ENCODE measurements at regions not wholly inside any gene's neighbourhood (a gene's known extent, or its start where the extent isn't known, plus 50 kb on each side); places are given as distances from the start of the nearest gene placed in this dataset.

DNA sequence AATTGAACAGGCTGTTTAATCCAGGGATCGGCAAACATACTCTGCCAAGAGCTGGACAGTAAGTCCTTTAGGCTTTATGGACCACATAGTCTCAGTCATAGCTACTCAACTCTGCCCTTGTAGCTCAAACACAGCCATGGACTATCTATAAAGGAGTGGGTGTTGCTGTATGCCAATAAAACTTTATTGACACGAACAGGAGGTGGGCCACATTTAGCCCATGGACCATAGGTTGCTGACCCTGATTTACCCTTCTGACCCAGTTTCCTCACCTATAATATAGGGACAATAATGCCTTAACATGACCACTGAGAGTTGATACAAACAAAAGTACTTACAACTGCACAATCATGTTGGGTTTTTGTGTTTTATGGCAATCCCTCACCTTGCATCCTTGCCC lies 257.0 kb upstream of the SDK2 start:
- whole genome bisulfite sequencing, 2 donors, result 58 to 94% methylated on average over 2 of the region's 2 CpGs
- H3K4me3 ChIP-seq, result peak overlapping the region in 3 of 4 donors; percentile 42 to 60 (median 42)

DNA sequence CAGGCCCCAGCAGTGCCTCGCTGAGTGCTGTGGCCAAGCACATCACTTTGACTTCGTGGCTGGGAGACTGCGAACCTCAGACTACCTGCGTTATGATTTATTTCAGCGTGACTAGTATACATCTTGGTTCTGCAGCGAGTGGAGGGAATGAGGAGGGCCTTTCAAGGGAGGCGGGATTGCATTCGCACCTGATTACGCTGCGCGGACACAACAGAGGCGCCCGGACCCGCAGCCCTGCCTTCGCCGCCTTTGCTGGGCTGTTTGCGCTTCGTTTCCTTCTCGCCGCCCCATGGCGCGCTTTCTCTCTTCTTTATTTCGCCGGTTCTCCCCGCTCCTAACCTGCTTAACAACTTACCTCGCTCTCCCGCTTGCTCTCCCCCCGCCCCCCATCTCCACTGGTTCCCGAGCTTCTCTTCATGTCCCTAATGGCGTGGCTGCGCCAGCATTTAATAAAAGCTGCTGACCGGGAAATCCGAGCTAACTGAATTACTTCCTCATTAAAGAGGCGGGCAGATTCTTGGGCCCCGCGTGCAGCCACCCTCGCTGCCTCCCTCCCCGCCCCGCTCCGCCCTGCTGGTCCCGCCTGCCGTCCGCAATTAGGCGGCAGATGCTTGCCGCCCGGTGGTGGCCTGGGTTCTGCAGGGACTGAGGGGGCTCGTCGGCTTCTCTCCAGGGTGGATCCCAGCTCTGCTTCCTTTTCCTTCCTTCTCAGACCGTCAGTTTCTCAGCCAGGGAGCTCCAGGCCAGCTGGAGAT lies 257.6 kb upstream of the SDK2 start:
- no peak for DNase-seq
- WGBS, 2 donors, result 3 to 13% methylated on average over 36 to 43 of the region's 49 CpGs
- H3K27me3 ChIP-seq, result peaks cover 0 to 96% (median 2%) of the 10 kb centered on the region in 4 donors
- intact Hi-C loops (cut with DNase I), result no loop called here
- TF ChIP-seq, protein P1, sequence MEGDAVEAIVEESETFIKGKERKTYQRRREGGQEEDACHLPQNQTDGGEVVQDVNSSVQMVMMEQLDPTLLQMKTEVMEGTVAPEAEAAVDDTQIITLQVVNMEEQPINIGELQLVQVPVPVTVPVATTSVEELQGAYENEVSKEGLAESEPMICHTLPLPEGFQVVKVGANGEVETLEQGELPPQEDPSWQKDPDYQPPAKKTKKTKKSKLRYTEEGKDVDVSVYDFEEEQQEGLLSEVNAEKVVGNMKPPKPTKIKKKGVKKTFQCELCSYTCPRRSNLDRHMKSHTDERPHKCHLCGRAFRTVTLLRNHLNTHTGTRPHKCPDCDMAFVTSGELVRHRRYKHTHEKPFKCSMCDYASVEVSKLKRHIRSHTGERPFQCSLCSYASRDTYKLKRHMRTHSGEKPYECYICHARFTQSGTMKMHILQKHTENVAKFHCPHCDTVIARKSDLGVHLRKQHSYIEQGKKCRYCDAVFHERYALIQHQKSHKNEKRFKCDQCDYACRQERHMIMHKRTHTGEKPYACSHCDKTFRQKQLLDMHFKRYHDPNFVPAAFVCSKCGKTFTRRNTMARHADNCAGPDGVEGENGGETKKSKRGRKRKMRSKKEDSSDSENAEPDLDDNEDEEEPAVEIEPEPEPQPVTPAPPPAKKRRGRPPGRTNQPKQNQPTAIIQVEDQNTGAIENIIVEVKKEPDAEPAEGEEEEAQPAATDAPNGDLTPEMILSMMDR (IDR thresholded peaks at IDR 0.05), result peak in 3 of 6 experiments; percentile 17 to 23 (median 18)
- TF ChIP-seq POLR2A (IDR thresholded peaks at IDR 0.05), result no peak
- no peaks in the 10 kb centered on the region for H3K9me3 ChIP-seq
- H3K4me3 ChIP-seq, result peak overlapping the region; percentile 15 to 60 (median 42)
- no peak overlapping the region for H3K27ac ChIP-seq
- no peaks in the 10 kb centered on the region for H3K36me3 ChIP-seq
- peaks cover 7 to 18% (median 14%) of the 10 kb centered on the region in 3 donors for H3K4me1 ChIP-seq

More for the DNA sequence above, 257.0 kb upstream of the SDK2 start:
- Histone ChIP-seq H3K36me3 (no peaks in the 10 kb centered on the region), H3K27ac (no peak overlapping the region), H3K4me1 (peaks cover 7 to 18% (median 14%) of the 10 kb centered on the region in 3 donors), H3K27me3 (peaks cover 0 to 96% (median 2%) of the 10 kb centered on the region in 4 donors), H3K9me3 (no peaks in the 10 kb centered on the region)
- intact Hi-C loops (cut with DNase I), result no loop called here
- no peak for DNase-seq
- TF ChIP-seq POLR2A (IDR thresholded peaks at IDR 0.05), result no peak
- TF ChIP-seq, protein P1 (IDR thresholded peaks at IDR 0.05), result no peak

DNA sequence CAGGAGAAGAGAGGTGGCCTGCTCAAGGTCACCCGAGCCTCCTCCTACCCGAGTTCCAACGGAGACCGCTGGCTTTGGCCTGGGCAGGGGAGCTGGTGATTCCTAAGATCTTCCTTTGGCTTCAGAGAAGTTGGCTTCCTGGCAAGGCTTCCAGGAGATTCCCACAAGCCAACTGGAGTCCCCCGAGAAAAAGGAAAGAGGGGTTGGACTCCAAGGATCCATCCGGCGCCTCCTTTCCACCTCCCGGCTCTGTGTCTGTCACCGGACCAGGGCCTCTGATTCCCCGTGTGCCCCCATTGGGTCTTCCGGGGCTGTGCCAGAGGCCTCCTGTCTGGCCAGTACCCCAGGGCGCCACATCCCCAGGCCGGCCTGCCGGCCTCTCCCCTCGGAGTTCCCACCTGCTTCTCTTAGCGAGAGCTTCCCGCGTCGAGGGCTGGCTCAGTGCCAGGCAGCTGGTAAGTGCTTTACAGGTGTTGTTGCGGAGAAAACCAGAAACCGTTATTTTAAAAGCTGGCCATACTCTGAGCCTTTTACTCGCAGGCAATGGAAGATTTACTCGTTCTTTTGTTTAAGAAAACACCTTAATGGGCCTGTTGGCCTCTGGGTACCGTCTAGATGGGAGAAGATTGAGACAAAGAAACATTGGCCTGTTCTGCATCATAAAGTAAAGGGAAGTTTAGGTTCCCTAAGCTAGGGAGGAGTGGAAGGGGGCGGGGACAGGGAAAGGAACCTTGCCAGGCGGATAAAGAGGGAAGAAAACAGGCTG lies 258.4 kb upstream of the SDK2 start:
- Histone ChIP-seq H3K27ac (no peak overlapping the region), H3K4me3 (peak overlapping the region in 3 of 4 donors; percentile 42 to 60 (median 42)), H3K9me3 (no peaks in the 10 kb centered on the region), H3K27me3 (peaks cover 0 to 100% (median 2%) of the 10 kb centered on the region in 4 donors), H3K36me3 (no peaks in the 10 kb centered on the region), H3K4me1 (peaks cover 7 to 18% (median 14%) of the 10 kb centered on the region in 3 donors)
- TF ChIP-seq, protein P1 (IDR thresholded peaks at IDR 0.05), result no peak
- TF ChIP-seq POLR2A (IDR thresholded peaks at IDR 0.05), result no peak
- WGBS, 2 donors, result 58 to 62% methylated on average over 14 to 21 of the region's 26 CpGs
- no peak for DNase-seq
- intact Hi-C loops (cut with DNase I), result no loop called here

DNA sequence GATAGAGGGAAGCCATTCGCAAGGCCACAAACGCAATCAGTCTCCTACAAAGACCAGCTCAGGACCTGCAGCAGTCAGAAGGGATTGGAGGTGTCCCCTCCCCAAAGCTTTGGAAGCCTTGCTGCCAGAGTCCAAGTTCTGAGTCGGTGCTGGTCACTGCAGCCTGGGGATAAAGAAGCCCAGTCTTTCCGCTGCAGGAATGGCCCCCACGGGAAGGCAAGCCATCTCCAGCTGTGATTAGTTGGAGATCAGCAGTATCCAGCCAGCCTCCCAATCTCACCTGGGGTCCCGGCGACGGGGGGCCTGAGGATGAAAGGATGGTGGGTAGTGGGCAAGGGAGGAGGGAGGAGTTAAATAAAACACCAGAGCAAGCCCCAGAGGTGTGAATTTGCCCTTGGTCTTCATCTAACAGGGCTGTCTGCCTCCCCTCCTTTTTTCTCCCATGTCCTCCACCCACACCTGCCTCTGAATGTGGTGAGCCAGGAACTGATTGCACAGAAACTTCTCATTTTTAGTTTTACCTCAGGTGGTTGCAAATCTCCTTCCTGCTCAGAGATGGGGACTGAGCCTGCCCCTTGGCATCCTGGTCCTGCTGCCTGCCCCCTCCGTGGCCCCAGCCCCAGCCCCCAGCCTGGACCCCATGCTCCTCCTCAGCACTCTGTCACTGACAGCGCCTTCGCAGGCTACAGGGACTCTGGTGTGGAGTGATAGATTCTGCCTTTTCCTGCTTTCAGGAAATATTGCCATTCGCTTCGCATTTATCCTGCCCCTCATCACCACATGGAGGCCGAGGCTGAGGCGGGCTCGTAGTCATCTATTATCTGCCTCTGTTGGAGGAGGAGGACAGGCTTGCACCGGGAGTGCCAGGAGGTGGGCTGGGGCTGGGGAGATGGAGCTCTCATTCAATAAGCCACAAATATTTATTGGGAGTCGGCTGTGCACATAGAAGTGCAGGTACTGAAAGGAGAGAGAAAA lies 262.9 kb upstream of the SDK2 start:
- 48 to 58% methylated on average over 6 to 14 of the region's 18 CpGs for WGBS, 2 donors
- peaks cover under 1 to 8% (median 7%) of the 10 kb centered on the region in 3 donors for H3K4me1 ChIP-seq
- H3K36me3 ChIP-seq, result no peaks in the 10 kb centered on the region
- peaks cover 0 to 98% (median 0%) of the 10 kb centered on the region in 4 donors for H3K27me3 ChIP-seq
- TF ChIP-seq POLR2A (IDR thresholded peaks at IDR 0.05), result no peak
- TF ChIP-seq, protein P1 (IDR thresholded peaks at IDR 0.05), result no peak
- intact Hi-C loops (cut with DNase I), result no loop called here
- H3K4me3 ChIP-seq, result no peak overlapping the region
- no peaks in the 10 kb centered on the region for H3K9me3 ChIP-seq
- no peak overlapping the region for H3K27ac ChIP-seq
- DNase-seq, result no peak

Data from esophagus squamous epithelium (tissue), 5 donors.